GM23338 (cell line): ENCODE measurements at regions not wholly inside any gene's neighbourhood (a gene's known extent, or its start where the extent isn't known, plus 50 kb on each side); places are given as distances from the start of the nearest gene placed in this dataset.

ENCODE experiments used
- ATAC-seq: fragments of 200-7000 bp; cut with Tn5 transposase; 3 replicates; pipeline ENCODE4 v1.9.1; 2020
- DNase-seq: peaks from one replicate; pipeline ENCODE4 v3.0.0-alpha.2; 2015; ENCODE audit warnings: low spot score
- H2AFZ ChIP-seq: fragments of 200-600 bp; sonication (generic); 2 replicates; pipeline ENCODE4 v1.8.0; 2016; ENCODE audit warnings: antibody characterized with exemption, mild to moderate bottlenecking, moderate library complexity
- H3F3A ChIP-seq: fragments of 200-600 bp; sonication (generic); replicated peaks from 2 replicates; pipeline ENCODE4 v1.8.0; 2017; ENCODE audit warnings: antibody characterized with exemption, mixed run types, low read depth
- H3K27ac ChIP-seq: fragments of 200-600 bp; sonication (generic); 2 replicates; pipeline ENCODE4 v1.6.1; 2016; ENCODE audit warnings: low read depth
- H3K27me3 ChIP-seq: fragments of 200-600 bp; sonication (generic); 2 replicates; pipeline ENCODE4 v1.8.0; 2016; ENCODE audit warnings: mild to moderate bottlenecking, mixed run types, moderate library complexity; ENCODE audit not compliant: insufficient read depth
- H3K36me3 ChIP-seq: fragments of 200-600 bp; sonication (generic); 2 replicates; pipeline ENCODE4 v1.8.0; 2016; ENCODE audit warnings: mild to moderate bottlenecking; ENCODE audit not compliant: insufficient read depth
- H3K4me1 ChIP-seq: fragments of 200-600 bp; sonication (generic); 2 replicates; pipeline ENCODE4 v1.8.0; 2016; ENCODE audit warnings: mild to moderate bottlenecking, moderate library complexity; ENCODE audit not compliant: insufficient read depth
- H3K4me2 ChIP-seq: fragments of 200-600 bp; sonication (generic); 2 replicates; pipeline ENCODE4 v1.7.1; 2017; ENCODE audit warnings: mixed run types
- H3K4me3 ChIP-seq: fragments of 200-600 bp; sonication (generic); 2 replicates; pipeline ENCODE4 v1.6.1; 2016; ENCODE audit warnings: mixed run types
- H3K79me2 ChIP-seq: fragments of 200-600 bp; sonication (generic); replicated peaks from 2 replicates; pipeline ENCODE4 v1.8.0; 2017; ENCODE audit warnings: mild to moderate bottlenecking; ENCODE audit not compliant: insufficient read depth
- H3K9me2 ChIP-seq: fragments of 200-600 bp; sonication (generic); 2 replicates; pipeline ENCODE4 v1.8.0; 2017; ENCODE audit not compliant: insufficient read depth
- H4K20me1 ChIP-seq: fragments of 200-600 bp; sonication (generic); replicated peaks from 2 replicates; pipeline ENCODE4 v1.8.0; 2017; ENCODE audit warnings: mild to moderate bottlenecking; ENCODE audit not compliant: insufficient read depth
- H3K27ac Mint-ChIP-seq: 2 replicates; pipeline ENCODE4 v1.8.0; 2020; ENCODE audit warnings: inconsistent platforms, mild to moderate bottlenecking, moderate library complexity, mixed read lengths
- H3K27me3 Mint-ChIP-seq: 3 replicates; pipeline ENCODE4 v1.8.0; 2022; ENCODE audit warnings: low read depth, mild to moderate bottlenecking, moderate library complexity, mixed read lengths, inconsistent platforms; ENCODE audit not compliant: insufficient read depth, poor library complexity
- H3K36me3 Mint-ChIP-seq: 3 replicates; pipeline ENCODE4 v1.8.0; 2021; ENCODE audit warnings: low read depth, mild to moderate bottlenecking, inconsistent platforms, moderate library complexity, mixed read lengths
- H3K4me1 Mint-ChIP-seq: 3 replicates; pipeline ENCODE4 v1.8.0; 2020; ENCODE audit warnings: mild to moderate bottlenecking, inconsistent platforms, mixed read lengths
- H3K4me3 Mint-ChIP-seq: 3 replicates; pipeline ENCODE4 v1.8.0; 2021; ENCODE audit warnings: moderate library complexity, mild to moderate bottlenecking, inconsistent platforms, mixed read lengths
- H3K9me3 Mint-ChIP-seq: 3 replicates; pipeline ENCODE4 v1.8.0; 2020; ENCODE audit warnings: moderate library complexity, mild to moderate bottlenecking, inconsistent platforms, mixed read lengths
- CREB1 ChIP-seq: fragments of 250-450 bp; sonication (Bioruptor Pico); IDR thresholded peaks from 2 replicates; pipeline ENCODE4 v1.5.0; 2020; ENCODE audit warnings: low read depth, mild to moderate bottlenecking, moderate library complexity
- ETS1 ChIP-seq: IDR thresholded peaks from 2 replicates; pipeline ENCODE4 v1.6.1; 2016; ENCODE audit warnings: antibody characterized with exemption
- EZH2 ChIP-seq: fragments of 200-600 bp; sonication (generic); IDR thresholded peaks from one replicate; pipeline ENCODE4 v1.8.0; 2017; ENCODE audit warnings: antibody characterized with exemption, mild to moderate bottlenecking, low read depth; ENCODE audit not compliant: unreplicated experiment
- EZH2phosphoT487 ChIP-seq: fragments of 200-600 bp; sonication (generic); IDR thresholded peaks from one replicate; pipeline ENCODE4 v1.8.1; 2018; ENCODE audit warnings: antibody characterized with exemption; ENCODE audit not compliant: unreplicated experiment
- JUNB ChIP-seq: IDR thresholded peaks from one replicate; pipeline ENCODE4 v1.6.1; 2016; ENCODE audit warnings: antibody characterized with exemption; ENCODE audit not compliant: unreplicated experiment
- NANOG ChIP-seq: IDR thresholded peaks from 2 replicates; pipeline ENCODE4 v1.6.1; 2016; ENCODE audit warnings: antibody characterized with exemption, borderline replicate concordance
- POLR2AphosphoS5 ChIP-seq: IDR thresholded peaks from 2 replicates; pipeline ENCODE4 v1.6.1; 2016; ENCODE audit warnings: antibody characterized with exemption, low read depth
- STAT1 ChIP-seq: IDR thresholded peaks from one replicate; pipeline ENCODE4 v1.6.1; 2016; ENCODE audit warnings: antibody characterized with exemption; ENCODE audit not compliant: unreplicated experiment
- ZNF114 ChIP-seq: fragments of 250-450 bp; sonication (Bioruptor Pico); IDR thresholded peaks from 2 replicates; pipeline ENCODE4 v1.5.0; 2020; ENCODE audit warnings: mild to moderate bottlenecking, moderate library complexity
- ZNF331 ChIP-seq: fragments of 250-450 bp; sonication (Bioruptor Pico); IDR thresholded peaks from 2 replicates; pipeline ENCODE4 v1.5.0; 2020; ENCODE audit warnings: low read depth, mild to moderate bottlenecking, moderate library complexity
- TF ChIP-seq, protein P1 (sequence below): IDR thresholded peaks from one replicate; pipeline ENCODE4 v1.6.1; 2018; ENCODE audit warnings: antibody characterized with exemption; ENCODE audit not compliant: unreplicated experiment
- TF ChIP-seq, protein P2 (sequence below): fragments of 250-450 bp; sonication (Bioruptor Pico); IDR thresholded peaks from 2 replicates; pipeline ENCODE4 v1.5.0; 2020; ENCODE audit warnings: mild to moderate bottlenecking, moderate library complexity
- TF ChIP-seq, protein P3 (sequence below), 2 experiments: fragments of 200-600 bp in 1 of 2; sonication (generic) in 1 of 2; conservative IDR thresholded peaks; 2 replicates each; pipeline versions ENCODE4 v1.5.1 to v1.6.1; 2016 to 2017; ENCODE audit warnings: antibody characterized with exemption in 2 of 2, low read depth in 2 of 2, mild to moderate bottlenecking in 2 of 2, moderate library complexity in 1 of 2

GRCh38 chr15:47292638-47293190 is 424.6 kb upstream of the SEMA6D start:
- no peak overlapping the region for H3K4me2 ChIP-seq
- ATAC-seq = no peak
- H3K4me3 ChIP-seq = no peak overlapping the region
- no peak for DNase-seq
- H3K36me3 ChIP-seq = no peaks in the 10 kb centered on the region
- H3K4me1 ChIP-seq = peaks cover 9% of the 10 kb centered on the region; the same call in 1 of the 2 replicates
- no peaks in the 10 kb centered on the region for H3K79me2 ChIP-seq
- Mint-ChIP-seq H3K9me3 (no peaks in the 10 kb centered on the region; the same call in 2 of the 3 replicates), H3K27me3 (no peaks in the 10 kb centered on the region), H3K27ac (no peak overlapping the region), H3K4me1 (peaks cover 16% of the 10 kb centered on the region), H3K36me3 (peaks cover 3% of the 10 kb centered on the region; the same call in 1 of the 3 replicates), H3K4me3 (no peak overlapping the region)
- H3K9me2 ChIP-seq = peaks cover 9% of the 10 kb centered on the region; the same call in 1 of the 2 replicates
- no peaks in the 10 kb centered on the region for H3F3A ChIP-seq
- H3K27ac ChIP-seq = no peak overlapping the region
- H2AFZ ChIP-seq = no peak overlapping the region
- no peaks in the 10 kb centered on the region for H4K20me1 ChIP-seq
- H3K27me3 ChIP-seq = no peaks in the 10 kb centered on the region
- TF ChIP-seq, protein P1, sequence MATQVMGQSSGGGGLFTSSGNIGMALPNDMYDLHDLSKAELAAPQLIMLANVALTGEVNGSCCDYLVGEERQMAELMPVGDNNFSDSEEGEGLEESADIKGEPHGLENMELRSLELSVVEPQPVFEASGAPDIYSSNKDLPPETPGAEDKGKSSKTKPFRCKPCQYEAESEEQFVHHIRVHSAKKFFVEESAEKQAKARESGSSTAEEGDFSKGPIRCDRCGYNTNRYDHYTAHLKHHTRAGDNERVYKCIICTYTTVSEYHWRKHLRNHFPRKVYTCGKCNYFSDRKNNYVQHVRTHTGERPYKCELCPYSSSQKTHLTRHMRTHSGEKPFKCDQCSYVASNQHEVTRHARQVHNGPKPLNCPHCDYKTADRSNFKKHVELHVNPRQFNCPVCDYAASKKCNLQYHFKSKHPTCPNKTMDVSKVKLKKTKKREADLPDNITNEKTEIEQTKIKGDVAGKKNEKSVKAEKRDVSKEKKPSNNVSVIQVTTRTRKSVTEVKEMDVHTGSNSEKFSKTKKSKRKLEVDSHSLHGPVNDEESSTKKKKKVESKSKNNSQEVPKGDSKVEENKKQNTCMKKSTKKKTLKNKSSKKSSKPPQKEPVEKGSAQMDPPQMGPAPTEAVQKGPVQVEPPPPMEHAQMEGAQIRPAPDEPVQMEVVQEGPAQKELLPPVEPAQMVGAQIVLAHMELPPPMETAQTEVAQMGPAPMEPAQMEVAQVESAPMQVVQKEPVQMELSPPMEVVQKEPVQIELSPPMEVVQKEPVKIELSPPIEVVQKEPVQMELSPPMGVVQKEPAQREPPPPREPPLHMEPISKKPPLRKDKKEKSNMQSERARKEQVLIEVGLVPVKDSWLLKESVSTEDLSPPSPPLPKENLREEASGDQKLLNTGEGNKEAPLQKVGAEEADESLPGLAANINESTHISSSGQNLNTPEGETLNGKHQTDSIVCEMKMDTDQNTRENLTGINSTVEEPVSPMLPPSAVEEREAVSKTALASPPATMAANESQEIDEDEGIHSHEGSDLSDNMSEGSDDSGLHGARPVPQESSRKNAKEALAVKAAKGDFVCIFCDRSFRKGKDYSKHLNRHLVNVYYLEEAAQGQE = no peak
- TF ChIP-seq EZH2phosphoT487 (no peak), ETS1 (no peak), ZNF331 (CRISPR knock-in tag) (no peak), POLR2AphosphoS5 (no peak), EZH2 (no peak), JUNB (no peak), CREB1 (no peak), NANOG (no peak), STAT1 (no peak), ZNF114 (CRISPR knock-in tag) (no peak)
- TF ChIP-seq, protein P2, sequence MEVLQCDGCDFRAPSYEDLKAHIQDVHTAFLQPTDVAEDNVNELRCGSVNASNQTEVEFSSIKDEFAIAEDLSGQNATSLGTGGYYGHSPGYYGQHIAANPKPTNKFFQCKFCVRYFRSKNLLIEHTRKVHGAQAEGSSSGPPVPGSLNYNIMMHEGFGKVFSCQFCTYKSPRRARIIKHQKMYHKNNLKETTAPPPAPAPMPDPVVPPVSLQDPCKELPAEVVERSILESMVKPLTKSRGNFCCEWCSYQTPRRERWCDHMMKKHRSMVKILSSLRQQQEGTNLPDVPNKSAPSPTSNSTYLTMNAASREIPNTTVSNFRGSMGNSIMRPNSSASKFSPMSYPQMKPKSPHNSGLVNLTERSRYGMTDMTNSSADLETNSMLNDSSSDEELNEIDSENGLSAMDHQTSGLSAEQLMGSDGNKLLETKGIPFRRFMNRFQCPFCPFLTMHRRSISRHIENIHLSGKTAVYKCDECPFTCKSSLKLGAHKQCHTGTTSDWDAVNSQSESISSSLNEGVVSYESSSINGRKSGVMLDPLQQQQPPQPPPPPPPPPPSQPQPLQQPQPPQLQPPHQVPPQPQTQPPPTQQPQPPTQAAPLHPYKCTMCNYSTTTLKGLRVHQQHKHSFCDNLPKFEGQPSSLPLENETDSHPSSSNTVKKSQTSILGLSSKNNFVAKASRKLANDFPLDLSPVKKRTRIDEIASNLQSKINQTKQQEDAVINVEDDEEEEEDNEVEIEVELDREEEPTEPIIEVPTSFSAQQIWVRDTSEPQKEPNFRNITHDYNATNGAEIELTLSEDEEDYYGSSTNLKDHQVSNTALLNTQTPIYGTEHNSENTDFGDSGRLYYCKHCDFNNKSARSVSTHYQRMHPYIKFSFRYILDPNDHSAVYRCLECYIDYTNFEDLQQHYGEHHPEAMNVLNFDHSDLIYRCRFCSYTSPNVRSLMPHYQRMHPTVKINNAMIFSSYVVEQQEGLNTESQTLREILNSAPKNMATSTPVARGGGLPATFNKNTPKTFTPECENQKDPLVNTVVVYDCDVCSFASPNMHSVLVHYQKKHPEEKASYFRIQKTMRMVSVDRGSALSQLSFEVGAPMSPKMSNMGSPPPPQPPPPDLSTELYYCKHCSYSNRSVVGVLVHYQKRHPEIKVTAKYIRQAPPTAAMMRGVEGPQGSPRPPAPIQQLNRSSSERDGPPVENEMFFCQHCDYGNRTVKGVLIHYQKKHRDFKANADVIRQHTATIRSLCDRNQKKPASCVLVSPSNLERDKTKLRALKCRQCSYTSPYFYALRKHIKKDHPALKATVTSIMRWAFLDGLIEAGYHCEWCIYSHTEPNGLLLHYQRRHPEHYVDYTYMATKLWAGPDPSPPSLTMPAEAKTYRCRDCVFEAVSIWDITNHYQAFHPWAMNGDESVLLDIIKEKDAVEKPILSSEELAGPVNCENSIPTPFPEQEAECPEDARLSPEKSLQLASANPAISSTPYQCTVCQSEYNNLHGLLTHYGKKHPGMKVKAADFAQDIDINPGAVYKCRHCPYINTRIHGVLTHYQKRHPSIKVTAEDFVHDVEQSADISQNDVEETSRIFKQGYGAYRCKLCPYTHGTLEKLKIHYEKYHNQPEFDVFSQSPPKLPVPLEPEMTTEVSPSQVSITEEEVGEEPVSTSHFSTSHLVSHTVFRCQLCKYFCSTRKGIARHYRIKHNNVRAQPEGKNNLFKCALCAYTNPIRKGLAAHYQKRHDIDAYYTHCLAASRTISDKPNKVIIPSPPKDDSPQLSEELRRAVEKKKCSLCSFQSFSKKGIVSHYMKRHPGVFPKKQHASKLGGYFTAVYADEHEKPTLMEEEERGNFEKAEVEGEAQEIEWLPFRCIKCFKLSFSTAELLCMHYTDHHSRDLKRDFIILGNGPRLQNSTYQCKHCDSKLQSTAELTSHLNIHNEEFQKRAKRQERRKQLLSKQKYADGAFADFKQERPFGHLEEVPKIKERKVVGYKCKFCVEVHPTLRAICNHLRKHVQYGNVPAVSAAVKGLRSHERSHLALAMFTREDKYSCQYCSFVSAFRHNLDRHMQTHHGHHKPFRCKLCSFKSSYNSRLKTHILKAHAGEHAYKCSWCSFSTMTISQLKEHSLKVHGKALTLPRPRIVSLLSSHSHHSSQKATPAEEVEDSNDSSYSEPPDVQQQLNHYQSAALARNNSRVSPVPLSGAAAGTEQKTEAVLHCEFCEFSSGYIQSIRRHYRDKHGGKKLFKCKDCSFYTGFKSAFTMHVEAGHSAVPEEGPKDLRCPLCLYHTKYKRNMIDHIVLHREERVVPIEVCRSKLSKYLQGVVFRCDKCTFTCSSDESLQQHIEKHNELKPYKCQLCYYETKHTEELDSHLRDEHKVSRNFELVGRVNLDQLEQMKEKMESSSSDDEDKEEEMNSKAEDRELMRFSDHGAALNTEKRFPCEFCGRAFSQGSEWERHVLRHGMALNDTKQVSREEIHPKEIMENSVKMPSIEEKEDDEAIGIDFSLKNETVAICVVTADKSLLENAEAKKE (CRISPR knock-in tag) = no peak
- TF ChIP-seq, protein P3, sequence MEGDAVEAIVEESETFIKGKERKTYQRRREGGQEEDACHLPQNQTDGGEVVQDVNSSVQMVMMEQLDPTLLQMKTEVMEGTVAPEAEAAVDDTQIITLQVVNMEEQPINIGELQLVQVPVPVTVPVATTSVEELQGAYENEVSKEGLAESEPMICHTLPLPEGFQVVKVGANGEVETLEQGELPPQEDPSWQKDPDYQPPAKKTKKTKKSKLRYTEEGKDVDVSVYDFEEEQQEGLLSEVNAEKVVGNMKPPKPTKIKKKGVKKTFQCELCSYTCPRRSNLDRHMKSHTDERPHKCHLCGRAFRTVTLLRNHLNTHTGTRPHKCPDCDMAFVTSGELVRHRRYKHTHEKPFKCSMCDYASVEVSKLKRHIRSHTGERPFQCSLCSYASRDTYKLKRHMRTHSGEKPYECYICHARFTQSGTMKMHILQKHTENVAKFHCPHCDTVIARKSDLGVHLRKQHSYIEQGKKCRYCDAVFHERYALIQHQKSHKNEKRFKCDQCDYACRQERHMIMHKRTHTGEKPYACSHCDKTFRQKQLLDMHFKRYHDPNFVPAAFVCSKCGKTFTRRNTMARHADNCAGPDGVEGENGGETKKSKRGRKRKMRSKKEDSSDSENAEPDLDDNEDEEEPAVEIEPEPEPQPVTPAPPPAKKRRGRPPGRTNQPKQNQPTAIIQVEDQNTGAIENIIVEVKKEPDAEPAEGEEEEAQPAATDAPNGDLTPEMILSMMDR (conservative IDR thresholded peaks at IDR 0.05; ENCODE audit: low read depth in 2 of 2) = no peak
